NCI-H1092 treated with DMSO at 0.1 percent for 48 hours (cell line): ENCODE measurements at regions not wholly inside any gene's neighbourhood (a gene's known extent, or its start where the extent isn't known, plus 50 kb on each side); places are given as distances from the start of the nearest gene placed in this dataset.

Source experiments
- DNase-seq: peaks from one replicate; lab custom pipeline; 2025; lab: John Stamatoyannopoulos, UW

DNA sequence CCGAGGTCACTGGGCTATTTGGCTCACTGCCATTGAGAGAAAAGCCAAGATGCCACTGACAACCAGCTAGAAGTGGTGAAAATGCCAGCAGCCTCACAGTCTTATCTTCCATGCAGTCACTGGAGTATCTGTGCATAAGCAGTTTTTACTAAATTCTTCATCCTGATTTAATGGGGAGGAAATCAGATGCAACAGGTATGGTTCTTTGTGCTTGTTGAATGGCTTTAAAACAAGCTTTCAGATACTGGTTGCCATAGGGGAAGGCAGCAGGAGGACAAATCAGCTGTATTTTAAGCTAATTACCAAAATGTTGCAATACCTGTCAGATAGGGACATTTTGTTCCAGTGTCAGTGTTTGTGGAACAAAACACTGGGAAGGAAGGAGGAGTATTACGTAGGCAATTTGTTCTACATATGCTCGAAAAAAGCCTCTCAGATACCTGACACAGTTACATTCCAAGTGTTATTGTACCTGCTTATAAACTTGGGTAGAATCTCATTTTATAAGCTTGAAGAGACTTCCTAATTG is 54.1 kb upstream of the ARHGAP5 start:
- DNase-seq, result no peak

DNA sequence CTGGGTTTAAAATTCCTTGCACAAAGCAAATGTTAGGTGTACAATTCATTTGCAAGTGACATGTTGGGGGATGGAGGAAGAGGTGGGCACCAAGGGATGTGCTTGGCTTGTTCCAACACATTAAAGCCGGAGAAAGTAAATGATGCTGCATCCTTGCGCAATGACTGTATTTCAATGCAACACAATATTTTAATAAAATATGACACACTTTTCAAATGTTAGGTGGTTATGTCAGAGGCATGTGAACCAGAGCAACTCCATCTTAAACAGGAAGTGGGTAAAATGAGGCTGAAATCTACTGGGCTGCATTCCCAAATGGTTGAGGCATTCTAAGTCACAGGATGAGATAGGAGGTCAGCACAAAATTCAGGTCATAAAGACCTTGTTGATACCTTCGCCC is 53.6 kb upstream of the ARHGAP5 start:
- no peak for DNase-seq

GRCh38 chr14:32027255-32027939 is 49.7 kb upstream of the ARHGAP5 start:
- DNase-seq, result no peak
